Esophagus squamous epithelium (tissue), 5 donors: ENCODE measurements at regions not wholly inside any gene's neighbourhood (a gene's known extent, or its start where the extent isn't known, plus 50 kb on each side); places are given as distances from the start of the nearest gene placed in this dataset.

Experiments
- DNase-seq: peaks from one replicate; lab custom pipeline; 2025; lab: John Stamatoyannopoulos, UW
- H3K27ac ChIP-seq, 4 donors: fragments of 200-600 bp; sonication (generic); one replicate each; pipeline ENCODE4 v1.5.1; 2016 to 2019; ENCODE audit warnings: mild to moderate bottlenecking in 1 of 4
- H3K27me3 ChIP-seq, 4 donors: fragments of 200-600 bp; sonication (generic); 1 replicate in 3 of 4; 2 replicates in 1 of 4; pipeline versions ENCODE4 v1.5.1 to v1.6.0; 2017 to 2021; ENCODE audit warnings: antibody characterized with exemption in 1 of 4
- H3K36me3 ChIP-seq, 3 donors: fragments of 200-600 bp; sonication (generic); one replicate each; pipeline ENCODE4 v1.5.1; 2016 to 2019
- H3K4me1 ChIP-seq, 3 donors: fragments of 200-600 bp; sonication (generic); one replicate each; pipeline ENCODE4 v1.5.1; 2017 to 2019
- H3K4me3 ChIP-seq, 4 donors: fragments of 200-600 bp; sonication (generic); 1 replicate in 3 of 4; 2 replicates in 1 of 4; pipeline ENCODE4 v1.5.1; 2016 to 2019; ENCODE audit warnings: mild to moderate bottlenecking in 2 of 4, moderate library complexity in 1 of 4
- H3K9me3 ChIP-seq, 3 donors: fragments of 200-600 bp; sonication (generic); one replicate each; pipeline ENCODE4 v1.5.1; 2016 to 2019
- POLR2A ChIP-seq, 4 donors: fragments of 450-650 bp; IDR thresholded peaks; one replicate each; pipeline ENCODE4 v1.6.1; 2017; ENCODE audit warnings: antibody characterized with exemption in 4 of 4, mild to moderate bottlenecking in 4 of 4, moderate library complexity in 3 of 4
- WGBS, 2 donors: methylation state at CpG; one replicate each; pipeline ENCODE4 v1.1.5; 2018; 5-methylcytosine and 5-hydroxymethylcytosine counted together
- intact Hi-C: fragments of 100-400 bp; cut with DNase I; formaldehyde crosslinking; loops from one replicate; pipeline ENCODE4 v1.15.0; 2022
- TF ChIP-seq, protein P1 (sequence below), 6 experiments: fragments of 450-650 bp in 4 of 6; fragments of 200-600 bp in 2 of 6; sonication (generic) in 2 of 6; IDR thresholded peaks; one replicate each; pipeline ENCODE4 v1.5.1; 2016 to 2019; ENCODE audit warnings: antibody characterized with exemption in 6 of 6, mild to moderate bottlenecking in 4 of 6, moderate library complexity in 4 of 6
- donor health status: DM: yes; HTN: yes; CAD: no.

GRCh38 chr14:26965490-26965889 is 367.7 kb upstream of the NOVA1 start:
- Histone ChIP-seq H3K27me3 (no peaks in the 10 kb centered on the region), H3K27ac (no peak overlapping the region), H3K4me3 (no peak overlapping the region), H3K4me1 (peaks cover 0 to 16% (median 0%) of the 10 kb centered on the region in 3 donors), H3K9me3 (no peaks in the 10 kb centered on the region), H3K36me3 (no peaks in the 10 kb centered on the region)
- TF ChIP-seq, protein P1, sequence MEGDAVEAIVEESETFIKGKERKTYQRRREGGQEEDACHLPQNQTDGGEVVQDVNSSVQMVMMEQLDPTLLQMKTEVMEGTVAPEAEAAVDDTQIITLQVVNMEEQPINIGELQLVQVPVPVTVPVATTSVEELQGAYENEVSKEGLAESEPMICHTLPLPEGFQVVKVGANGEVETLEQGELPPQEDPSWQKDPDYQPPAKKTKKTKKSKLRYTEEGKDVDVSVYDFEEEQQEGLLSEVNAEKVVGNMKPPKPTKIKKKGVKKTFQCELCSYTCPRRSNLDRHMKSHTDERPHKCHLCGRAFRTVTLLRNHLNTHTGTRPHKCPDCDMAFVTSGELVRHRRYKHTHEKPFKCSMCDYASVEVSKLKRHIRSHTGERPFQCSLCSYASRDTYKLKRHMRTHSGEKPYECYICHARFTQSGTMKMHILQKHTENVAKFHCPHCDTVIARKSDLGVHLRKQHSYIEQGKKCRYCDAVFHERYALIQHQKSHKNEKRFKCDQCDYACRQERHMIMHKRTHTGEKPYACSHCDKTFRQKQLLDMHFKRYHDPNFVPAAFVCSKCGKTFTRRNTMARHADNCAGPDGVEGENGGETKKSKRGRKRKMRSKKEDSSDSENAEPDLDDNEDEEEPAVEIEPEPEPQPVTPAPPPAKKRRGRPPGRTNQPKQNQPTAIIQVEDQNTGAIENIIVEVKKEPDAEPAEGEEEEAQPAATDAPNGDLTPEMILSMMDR (IDR thresholded peaks at IDR 0.05) = no peak
- TF ChIP-seq POLR2A (IDR thresholded peaks at IDR 0.05) = no peak
- 77 to 81% methylated on average over 7 of the region's 7 CpGs for WGBS, 2 donors
- intact Hi-C loops = no loop called here
- DNase-seq = no peak

DNA sequence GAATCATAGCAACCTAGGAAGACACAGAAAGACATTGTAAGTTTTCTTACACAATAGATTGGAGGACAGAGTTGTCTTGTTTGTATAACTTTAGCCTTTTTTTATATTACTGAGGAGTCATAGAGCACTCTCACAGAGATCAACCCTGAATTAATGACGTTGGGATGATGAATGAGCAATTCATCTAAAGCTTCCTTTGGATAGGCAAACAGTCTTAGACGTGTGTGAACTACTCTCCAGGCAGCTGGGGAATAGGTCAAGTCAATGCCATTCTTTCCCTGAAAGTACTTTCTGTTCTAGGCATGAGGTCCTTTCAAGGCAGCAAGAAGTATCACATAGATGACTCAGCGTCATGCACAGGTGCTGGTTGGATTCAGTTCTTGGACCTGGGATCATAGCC is 369.1 kb upstream of the NOVA1 start:
- H3K27me3 ChIP-seq = no peaks in the 10 kb centered on the region

GRCh38 chr14:26974965-26975364 is 377.1 kb upstream of the NOVA1 start:
- H3K27me3 ChIP-seq = no peaks in the 10 kb centered on the region
- no peak overlapping the region for H3K27ac ChIP-seq
- no peaks in the 10 kb centered on the region for H3K36me3 ChIP-seq
- H3K4me1 ChIP-seq = no peaks in the 10 kb centered on the region
- TF ChIP-seq POLR2A (IDR thresholded peaks at IDR 0.05) = no peak
- TF ChIP-seq, protein P1 (IDR thresholded peaks at IDR 0.05) = no peak
- no peak for DNase-seq
- no peak overlapping the region for H3K4me3 ChIP-seq
- intact Hi-C loops = no loop called here
- WGBS, 2 donors = 36 to 47% methylated on average over 1 of the region's 1 CpG
- H3K9me3 ChIP-seq = no peaks in the 10 kb centered on the region

More for the DNA sequence above, 369.1 kb upstream of the NOVA1 start:
- Histone ChIP-seq H3K36me3 (no peaks in the 10 kb centered on the region), H3K4me1 (peaks cover 0 to 15% (median 0%) of the 10 kb centered on the region in 3 donors), H3K9me3 (no peaks in the 10 kb centered on the region), H3K27ac (peak overlapping the region in 2 of 4 donors; percentile 39 to 64), H3K4me3 (no peak overlapping the region)
- DNase-seq = no peak
- intact Hi-C loops = no loop called here
- no peak for TF ChIP-seq POLR2A (IDR thresholded peaks at IDR 0.05)
- TF ChIP-seq, protein P1 (IDR thresholded peaks at IDR 0.05) = no peak
- WGBS, 2 donors = 17 to 18% methylated on average over 3 of the region's 3 CpGs

- Histone ChIP-seq H3K27me3 (no peaks in the 10 kb centered on the region), H3K4me3 (no peak overlapping the region), H3K36me3 (no peaks in the 10 kb centered on the region), H3K27ac (no peak overlapping the region), H3K9me3 (no peaks in the 10 kb centered on the region), H3K4me1 (peaks cover 0 to 3% (median 0%) of the 10 kb centered on the region in 3 donors)
- no peak for DNase-seq
- intact Hi-C loops = no loop called here
- 87 to 95% methylated on average over 5 of the region's 5 CpGs for WGBS, 2 donors
- TF ChIP-seq, protein P1 (IDR thresholded peaks at IDR 0.05) = no peak
- no peak for TF ChIP-seq POLR2A (IDR thresholded peaks at IDR 0.05)
Measured at GRCh38 chr14:26982071-26982470, 384.2 kb upstream of the NOVA1 start.

DNA sequence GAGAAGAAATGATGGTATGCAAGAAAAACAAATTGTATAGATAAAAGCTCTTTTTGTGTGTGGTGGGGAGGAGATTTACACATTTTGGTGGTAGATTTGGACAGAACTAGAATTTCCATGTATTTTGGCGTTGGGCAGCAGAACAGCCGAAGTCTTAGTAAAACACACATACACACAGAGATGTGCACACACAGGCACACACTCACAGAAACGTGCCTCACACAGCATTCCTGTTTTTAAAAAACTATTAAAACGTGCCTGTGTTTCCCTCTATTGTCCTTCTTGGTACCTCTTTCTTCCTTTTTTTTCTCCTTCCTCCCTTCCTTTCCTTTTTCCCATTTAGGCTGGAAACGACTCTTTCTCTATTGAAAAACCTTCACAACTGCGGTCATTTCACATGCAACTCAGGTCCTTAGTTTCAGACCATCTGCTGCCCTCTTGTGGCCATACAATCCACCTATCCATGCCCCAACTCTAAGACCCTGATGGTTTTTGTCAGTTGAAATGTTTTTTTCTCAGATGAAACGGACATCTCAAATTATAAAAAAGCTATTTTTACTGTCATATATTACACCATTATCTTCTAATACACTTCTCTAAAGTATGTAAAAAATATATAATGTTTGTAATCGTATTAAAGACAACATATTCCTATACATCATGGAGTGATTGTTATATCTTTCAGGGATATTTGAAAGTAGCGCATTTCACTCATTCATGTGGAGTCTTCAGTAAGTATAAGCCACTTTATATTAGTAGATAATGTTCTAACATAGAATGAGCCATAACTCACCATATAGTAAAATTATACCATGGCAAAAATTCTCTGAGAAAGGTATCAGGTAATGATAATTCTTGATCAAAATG is 386.7 kb upstream of the NOVA1 start:
- TF ChIP-seq, protein P1 (IDR thresholded peaks at IDR 0.05) = peak in 5 of 6 experiments; percentile 45 to 64 (median 62)
- no peak for TF ChIP-seq POLR2A (IDR thresholded peaks at IDR 0.05)
- Histone ChIP-seq H3K27me3 (no peaks in the 10 kb centered on the region), H3K4me3 (no peak overlapping the region), H3K36me3 (no peaks in the 10 kb centered on the region), H3K4me1 (peaks cover 0 to 3% (median 0%) of the 10 kb centered on the region in 3 donors), H3K9me3 (no peaks in the 10 kb centered on the region), H3K27ac (no peak overlapping the region)
- DNase-seq = no peak
- intact Hi-C loops = no loop called here
- 26 to 30% methylated on average over 9 of the region's 9 CpGs for WGBS, 2 donors
